HG03025 (cell line): ENCODE measurements at regions not wholly inside any gene's neighbourhood (a gene's known extent, or its start where the extent isn't known, plus 50 kb on each side); places are given as distances from the start of the nearest gene placed in this dataset.

Experiments used
- ATAC-seq: cut with Tn5 transposase; IDR thresholded peaks from one replicate; pipeline ENCODE4 v1.9.1; 2021; ENCODE audit warnings: mild to moderate bottlenecking, moderate library complexity; ENCODE audit not compliant: unreplicated experiment, low FRiP score

DNA sequence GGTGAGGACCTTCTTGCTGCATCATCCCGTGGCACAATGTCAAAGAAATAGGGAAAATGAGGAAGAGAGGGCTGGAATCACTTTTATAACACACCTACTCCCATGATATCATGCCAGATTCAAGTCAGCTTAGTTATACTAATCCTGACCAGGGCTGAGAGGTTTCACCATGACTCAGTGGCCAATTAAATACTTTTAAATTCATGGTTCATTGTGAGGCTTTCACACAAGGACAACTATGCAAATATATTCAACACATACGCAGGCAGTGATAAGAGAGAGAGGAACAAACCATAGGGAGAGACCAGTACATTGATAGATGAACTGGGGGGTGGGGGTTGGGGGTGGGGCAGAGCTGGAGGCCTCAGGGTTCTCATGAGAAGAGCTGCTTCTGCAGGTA is 313.1 kb downstream of the LRFN2 start:
- no peak for ATAC-seq

DNA sequence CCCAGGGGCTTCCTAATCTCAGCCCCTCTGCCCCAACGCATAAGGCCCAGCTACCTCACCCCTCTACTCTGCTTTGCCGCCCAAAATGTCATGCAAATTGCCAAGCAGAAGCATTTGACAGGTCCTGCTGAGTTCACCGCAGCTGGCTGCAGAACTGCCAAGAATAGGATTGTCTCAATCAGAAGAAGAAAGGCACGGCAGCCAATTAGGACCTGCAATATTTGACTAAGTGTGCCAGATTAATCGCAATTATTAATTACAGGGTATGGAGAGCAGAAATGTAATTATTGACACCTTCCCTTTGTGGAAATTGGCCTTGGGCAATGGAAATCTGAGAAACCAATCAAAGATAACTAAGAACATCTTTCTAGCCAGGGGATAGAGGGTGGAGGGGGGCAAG is 318.6 kb downstream of the LRFN2 start:
- no peak for ATAC-seq

DNA sequence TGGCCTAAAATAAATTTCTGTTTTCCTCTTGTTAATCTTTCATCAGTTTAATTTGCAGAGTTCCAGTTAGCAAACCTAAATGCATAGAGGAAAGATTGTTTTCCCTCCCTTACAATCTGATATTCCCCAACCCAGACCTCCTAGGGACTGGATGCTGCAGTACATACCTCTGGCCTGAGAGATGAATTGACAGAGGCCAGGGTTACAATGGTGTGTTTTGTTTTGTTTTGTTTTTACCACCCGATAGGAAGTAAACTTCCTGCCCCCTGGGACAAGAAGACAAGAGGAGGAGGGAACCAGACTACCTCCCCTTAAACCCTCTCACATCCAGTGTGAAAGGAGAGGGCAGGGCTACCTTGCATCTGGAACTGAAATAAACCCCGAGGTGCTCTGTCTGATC is 319.0 kb downstream of the LRFN2 start:
- no peak for ATAC-seq

DNA sequence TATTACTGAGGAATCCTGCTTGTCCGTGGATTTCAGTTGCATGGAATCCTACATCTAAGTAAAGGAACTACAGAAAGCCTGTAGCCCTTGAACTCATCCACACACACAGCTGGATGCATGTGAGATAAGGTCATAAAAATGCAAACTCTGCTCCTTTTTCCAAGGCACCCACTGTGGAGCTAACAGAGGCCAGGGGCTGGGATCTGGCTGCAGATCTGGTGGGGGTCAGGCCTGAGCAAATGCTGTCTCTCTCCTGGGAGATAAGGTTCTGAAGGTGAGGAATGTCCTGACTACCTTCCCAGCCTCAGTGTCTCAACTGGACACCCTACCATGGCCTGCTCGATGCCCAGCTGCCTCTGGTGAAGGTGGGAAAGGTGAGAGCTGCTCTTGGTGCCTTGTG is 321.5 kb downstream of the LRFN2 start:
- ATAC-seq, result no peak

DNA sequence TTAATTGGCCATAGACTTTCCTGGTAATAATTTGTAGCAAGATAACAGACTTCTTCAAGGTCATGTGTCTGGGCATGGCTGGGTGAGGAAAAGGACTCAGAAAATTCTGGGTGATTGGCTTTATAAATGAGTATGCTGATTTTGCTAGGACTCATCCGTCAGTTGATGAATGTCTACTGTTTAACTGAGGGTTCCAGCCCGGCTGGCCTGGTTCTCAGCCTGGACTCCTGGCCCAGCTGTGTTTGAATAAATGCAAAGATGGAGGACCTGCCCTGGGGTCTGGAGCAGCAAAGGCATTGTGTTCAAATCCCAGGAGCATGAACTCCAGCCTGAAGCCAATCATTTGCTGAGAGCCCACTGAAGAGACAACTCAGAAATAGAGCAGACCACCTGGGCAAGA is 323.2 kb downstream of the LRFN2 start:
- ATAC-seq, result no peak

DNA sequence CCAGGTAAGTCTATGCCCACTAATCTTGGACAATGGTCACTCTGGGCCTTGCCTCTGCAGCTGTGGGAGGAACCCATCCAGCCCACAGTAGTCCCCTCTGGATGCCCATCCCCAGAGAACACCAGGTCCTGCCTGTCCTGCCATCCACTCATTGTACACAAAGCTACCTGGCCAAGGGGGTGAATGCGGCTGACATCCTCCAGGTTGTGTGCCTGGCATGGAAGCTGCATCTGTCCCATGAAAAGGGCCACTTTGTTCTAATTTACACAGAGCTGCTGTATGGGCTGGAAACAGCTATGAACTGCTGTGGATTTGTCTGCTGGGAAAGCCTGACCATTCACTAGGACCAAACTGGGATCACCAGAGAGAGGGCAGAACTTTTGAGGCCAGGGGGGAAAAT is 324.8 kb downstream of the LRFN2 start:
- ATAC-seq, result no peak

DNA sequence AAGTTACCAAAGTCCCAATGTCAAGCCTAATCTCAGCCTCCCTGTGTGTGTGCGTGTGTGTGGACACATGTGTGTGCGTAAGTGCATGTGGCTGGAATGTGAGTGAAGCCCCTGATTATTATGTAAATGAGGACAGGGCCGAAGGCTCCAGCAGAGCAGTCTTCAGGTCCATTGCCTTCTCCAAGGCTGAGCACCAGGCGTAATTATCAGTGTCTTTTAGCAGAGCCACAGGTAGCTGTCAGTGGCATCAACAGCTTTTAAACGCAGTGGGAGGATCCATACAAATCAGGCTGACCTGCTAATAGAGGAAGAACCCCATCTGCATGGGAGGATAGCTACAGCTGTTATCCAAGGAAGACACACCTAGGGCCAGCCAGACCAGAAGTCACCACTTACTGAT is 324.3 kb upstream of the MOCS1 start:
- ATAC-seq, result no peak

DNA sequence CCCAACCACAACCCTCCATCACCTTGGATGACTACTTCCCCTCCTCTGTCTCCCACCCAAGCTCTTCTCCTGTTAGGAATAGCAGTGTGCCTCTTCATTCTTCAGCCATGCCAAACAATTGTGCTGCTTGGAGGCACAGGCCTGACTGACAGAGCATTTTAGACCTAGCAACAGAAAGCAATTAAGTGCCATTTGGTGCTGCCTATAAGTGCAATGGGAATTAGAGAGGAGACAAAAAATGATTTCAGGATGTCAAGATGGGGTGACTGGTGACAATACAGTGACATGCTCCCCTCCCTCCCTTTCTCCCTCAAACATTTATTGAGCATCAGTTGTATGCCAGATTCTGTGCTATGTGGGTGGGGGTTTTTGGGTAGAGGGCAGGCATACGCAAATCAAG is 322.6 kb upstream of the MOCS1 start:
- ATAC-seq, result no peak

DNA sequence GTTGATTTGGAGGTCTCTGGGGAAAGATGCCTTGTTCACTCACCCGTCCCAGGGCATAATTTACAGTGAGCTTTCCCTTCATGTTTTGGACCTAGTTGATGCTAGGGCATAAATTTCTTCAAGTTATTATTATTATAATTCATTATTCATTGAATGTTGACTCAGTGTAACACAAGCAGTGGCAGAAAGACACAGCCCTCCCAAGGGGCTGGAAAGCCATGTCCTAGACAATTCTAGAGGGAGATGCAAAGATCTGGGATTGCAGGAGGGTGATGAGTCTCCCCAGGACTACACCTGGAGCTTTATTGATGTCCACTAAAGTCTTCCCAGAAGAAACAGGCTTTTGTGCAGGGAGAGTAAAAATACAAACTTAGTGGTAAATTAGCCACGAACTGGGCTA is 322.0 kb upstream of the MOCS1 start:
- no peak for ATAC-seq

DNA sequence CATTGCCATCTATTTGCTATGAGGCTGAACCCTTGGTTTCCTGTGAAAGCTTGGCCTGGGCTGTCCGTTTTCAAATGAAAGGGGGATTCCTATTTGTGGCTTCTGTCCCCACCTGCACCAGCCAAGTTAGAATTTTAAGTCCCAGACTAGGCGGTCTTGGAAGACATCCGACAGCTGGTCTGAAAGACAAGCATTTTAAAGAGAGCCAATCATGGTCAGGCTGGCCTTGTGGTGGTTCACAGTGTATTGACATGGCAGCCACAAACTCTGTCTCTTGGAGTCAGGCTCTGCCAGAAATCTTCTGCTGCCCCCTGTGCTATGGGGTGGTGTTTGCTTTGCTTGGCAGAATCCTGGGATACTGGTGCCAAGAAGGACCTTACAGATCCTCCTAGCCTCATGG is 319.2 kb upstream of the MOCS1 start:
- no peak for ATAC-seq

DNA sequence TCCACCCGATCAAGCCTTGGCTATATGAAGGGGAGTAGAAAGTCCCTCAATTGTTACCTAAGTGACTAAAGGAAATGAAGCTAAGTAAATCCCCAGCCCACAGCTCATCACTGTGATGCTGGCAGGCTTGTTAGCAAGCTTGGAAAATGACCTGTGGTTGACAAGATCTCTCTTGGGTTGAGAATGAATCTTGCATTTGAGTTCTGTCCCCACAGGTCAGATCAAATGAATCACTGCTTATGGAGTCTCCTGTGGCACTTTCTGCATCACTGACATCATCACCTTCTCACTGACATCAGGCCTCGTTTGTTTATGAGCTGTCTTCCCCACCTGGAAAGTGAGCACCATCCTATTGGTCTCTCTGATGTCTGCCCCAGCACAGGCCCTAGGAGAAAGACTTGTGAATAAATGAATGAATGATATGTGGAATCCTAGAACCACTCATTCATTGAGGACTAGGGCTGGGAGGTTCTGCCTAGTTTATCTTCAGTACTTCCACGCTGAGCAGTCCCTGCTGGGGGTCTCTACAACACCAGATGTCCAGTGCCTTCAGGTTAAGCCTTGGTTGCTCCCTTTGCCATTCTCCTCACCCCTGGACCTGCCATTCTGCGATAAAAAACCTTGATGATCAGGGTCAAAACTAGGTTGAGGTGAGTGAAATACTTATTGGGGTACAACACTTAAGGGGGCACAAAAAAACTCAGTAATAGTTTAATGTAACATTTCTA is 318.4 kb upstream of the MOCS1 start:
- no peak for ATAC-seq

DNA sequence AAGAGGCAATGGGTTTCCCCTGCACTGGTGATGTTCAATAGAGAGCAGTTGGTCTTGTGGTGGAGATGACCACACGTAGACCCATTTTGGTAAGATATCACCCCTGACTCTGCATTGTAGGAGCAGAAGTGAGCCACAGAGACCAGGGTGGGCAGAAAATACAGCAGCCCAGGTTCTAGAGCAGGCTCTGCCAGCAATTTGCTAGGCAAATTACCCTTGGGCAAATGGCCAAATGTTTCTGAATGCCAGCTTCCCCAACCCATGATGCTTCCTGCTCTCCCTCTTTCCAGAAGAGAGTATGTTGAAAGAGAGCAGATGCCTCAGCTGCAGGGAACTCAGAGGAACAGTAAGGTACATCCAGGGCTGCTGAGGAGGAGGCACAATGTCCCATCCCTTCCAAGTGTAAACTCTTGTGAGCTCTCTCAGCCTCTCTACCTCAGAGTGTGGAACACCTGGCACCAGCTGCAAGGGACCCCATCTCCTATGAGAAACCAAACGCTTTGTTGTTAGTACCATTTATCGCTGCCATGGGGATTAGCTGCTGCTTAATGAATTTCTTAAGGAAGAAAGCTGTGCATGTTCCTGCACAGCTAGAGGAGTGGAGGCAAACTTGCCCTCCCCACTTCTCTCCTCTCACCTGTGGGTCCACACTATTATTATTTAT is 317.5 kb upstream of the MOCS1 start:
- no peak for ATAC-seq

DNA sequence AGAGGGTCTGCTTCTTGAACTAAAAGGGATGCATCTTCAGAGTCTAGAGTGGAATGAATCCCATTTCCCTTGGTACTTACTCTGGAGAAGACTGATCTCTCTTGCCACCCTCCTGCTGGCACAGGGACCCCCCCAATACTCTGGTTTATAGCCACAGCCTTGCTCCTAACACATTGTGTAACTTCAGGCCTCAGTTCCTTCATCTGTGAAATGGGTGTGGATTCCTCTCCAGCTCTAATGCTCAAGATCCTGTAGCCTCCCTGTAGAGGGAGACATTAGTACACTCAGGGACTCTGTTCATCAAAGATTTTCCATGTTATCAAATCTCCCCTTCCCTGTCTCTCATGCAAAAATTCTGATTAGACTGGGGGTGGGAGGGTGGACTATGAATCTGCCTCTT is 315.7 kb upstream of the MOCS1 start:
- ATAC-seq, result no peak

DNA sequence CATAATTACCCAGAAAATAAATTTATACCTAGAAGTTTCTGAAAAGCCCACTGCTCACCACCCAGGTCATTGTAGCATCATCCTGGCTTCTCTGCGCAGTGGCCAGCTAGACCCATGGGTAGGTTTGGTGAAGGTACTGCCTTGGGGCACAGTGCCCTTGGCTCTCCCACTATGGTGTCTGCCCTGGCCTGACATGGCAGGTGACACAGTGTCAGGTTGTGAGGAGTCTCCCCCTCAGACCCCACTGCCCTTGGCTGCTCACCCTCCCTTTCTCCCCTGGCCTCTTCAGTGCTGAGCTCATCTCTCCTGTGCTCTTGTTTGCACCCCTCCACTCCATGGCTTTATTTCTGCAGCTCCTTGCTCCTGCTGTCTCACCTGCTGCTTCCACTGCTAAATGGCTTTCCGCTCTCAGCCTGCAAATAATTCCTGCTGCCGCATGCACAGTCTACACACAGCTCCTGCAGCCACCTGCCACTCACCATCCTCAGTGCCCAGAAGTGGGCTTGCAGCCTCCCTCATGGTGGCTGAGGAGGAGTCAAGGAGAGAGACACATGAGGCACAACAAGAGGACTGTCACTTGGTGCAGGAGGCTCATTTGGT is 313.4 kb upstream of the MOCS1 start:
- no peak for ATAC-seq

DNA sequence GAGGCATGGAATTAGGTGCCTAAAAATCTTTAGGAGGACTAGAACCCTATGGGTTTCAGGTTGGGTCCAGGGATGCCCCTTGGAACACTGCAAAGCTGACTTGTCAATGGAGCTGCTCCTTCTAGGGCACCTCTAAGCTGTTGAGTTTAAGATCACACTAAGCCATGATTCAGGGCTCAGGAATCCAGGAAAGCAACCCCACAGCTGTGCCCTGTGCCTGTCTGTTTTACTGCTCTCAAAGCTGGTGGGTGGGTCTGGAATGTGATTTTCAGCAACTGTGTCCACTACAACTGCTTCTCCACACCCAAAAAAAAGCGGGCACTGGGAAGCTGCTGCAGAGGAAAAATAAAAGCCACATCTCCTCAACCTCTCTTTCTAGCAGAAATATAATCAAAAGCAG is 310.4 kb upstream of the MOCS1 start:
- no peak for ATAC-seq

DNA sequence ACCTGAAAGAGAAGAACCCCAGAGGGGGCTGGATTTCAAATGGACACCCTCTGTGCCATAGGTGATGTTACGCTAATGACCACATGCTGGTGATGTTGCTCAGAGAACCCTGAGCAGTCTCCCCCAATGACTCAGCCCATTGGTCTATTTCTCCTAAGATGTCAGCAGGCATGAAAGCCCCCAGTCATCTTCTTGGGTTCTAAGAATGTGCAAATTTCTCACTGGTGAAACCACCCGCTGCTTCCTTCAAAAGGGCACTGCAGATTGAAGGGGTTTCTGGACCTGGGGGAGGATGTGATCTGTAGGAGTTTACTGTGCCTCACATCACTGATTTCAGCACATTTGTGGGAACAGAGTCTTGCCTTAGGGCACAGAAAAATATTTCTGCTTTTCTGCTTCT is 298.4 kb upstream of the MOCS1 start:
- no peak for ATAC-seq

DNA sequence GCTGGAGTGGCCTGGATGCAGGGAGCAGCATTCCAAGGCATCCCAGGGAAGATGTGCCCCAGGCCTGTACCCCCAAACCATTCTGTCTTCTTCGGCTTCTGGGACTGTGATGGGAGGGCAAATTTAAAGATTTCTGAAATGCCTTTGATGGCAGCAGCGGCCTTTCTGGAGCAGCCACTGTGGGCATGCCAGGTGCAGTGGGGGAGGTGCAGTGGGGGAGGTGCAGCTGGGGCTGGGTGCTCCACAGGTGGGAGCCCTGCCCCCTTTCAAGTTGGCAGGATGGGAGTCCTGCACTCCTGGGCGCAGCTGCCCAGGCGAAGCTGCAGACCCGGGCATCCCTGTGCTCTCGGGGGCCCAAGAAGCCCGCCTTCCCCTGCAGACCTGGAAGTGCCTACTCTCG is 293.5 kb upstream of the MOCS1 start:
- no peak for ATAC-seq

DNA sequence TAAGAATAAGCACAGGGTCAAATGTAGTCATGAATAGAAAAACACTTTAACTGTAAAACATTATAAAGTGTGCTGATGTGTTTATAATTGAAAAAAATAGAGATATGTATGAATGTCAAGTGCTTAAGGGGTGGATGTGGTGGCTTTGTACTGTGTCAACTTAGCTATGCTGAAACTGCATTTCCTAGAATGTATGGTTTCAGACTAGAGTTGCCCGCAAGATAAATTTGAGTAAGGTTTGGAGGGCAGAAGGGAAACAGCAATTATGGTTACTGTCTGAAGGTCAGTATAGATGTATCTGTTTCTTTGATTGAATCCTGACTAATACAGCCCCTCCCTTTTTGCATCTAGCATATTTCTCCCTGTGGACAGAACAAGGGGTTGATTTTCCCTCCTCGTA is 288.1 kb upstream of the MOCS1 start:
- no peak for ATAC-seq

DNA sequence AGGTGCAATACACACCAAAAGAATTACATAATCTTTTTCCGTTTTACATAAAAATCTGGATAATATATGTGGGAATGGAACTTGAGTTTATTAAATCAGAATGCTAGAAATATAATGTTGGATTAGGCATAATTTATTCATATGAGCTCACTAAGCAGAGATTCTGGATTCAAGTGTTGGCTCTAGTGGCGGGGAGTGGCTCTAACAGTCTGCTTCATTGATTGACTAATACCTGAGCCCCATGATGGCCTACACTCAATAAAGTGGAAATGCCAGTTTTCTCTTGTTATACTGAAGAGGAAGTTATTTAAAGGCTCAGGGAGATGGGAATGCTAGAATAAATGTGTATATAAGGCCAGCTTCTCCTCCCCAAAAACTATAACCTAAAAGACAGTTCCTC is 285.5 kb upstream of the MOCS1 start:
- no peak for ATAC-seq

DNA sequence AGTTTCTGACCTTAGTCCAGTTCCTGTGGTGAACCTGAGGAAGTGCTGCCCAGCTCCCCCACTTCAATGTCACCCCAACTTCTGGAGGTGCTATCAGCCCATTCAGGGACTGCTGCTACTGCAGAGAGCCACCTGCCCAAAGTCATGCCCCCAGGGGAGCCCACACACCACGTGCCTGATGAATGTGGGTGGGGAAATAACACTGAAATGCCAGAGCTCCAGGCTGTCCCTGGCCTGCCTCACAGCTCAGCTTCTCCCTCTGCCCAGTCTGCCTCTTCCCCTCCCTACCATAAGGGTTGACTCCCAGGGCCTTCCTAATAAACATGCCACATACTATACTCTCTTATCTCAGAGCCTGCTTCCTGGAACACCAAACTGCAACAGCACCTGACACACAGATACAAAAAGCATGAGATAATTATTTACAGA is 276.4 kb upstream of the MOCS1 start:
- no peak for ATAC-seq

DNA sequence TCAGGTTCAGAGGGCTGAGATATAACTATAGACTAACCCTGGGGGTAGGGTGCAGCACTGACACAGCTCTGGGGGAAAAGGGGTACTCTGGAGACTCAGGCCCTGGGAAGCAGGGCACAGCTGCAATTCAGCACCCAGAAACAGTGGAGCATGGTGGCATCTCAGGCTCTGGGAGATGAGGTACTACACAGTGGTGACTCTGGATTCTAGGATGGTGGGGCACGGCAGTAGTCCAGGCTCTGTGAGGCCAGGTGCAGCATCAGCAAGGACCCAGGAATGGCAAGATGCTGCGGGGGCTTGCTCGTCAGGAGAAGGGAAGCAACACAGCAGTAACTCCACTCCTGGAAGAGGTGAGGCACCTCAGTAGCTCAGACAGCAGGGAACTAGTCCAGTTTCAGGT is 271.5 kb upstream of the MOCS1 start:
- ATAC-seq, result no peak

DNA sequence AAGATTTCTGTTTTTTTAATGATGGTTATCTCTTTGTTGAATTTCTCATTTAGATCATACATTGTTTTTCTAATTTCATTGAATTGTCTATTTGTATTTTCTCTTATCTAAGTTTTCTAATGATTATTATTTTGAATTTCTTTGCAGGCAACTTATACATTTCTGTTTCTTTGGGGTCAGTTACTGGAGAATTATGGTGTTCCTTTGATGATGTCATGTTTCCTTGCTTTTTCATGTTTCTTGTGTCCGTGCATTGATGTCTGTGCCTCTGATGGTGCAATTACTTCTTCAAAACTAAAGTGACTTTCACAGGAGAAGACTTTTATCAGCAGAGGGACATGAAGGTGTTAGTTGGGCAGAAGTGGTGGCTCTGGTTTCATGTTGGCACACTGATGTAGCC is 270.7 kb upstream of the MOCS1 start:
- no peak for ATAC-seq
